HG02973 (cell line): ENCODE measurements at regions not wholly inside any gene's neighbourhood (a gene's known extent, or its start where the extent isn't known, plus 50 kb on each side); places are given as distances from the start of the nearest gene placed in this dataset.

Experiments
- ATAC-seq: cut with Tn5 transposase; IDR thresholded peaks from one replicate; pipeline ENCODE4 v1.9.1; 2021; ENCODE audit warnings: moderate library complexity; ENCODE audit not compliant: unreplicated experiment

DNA sequence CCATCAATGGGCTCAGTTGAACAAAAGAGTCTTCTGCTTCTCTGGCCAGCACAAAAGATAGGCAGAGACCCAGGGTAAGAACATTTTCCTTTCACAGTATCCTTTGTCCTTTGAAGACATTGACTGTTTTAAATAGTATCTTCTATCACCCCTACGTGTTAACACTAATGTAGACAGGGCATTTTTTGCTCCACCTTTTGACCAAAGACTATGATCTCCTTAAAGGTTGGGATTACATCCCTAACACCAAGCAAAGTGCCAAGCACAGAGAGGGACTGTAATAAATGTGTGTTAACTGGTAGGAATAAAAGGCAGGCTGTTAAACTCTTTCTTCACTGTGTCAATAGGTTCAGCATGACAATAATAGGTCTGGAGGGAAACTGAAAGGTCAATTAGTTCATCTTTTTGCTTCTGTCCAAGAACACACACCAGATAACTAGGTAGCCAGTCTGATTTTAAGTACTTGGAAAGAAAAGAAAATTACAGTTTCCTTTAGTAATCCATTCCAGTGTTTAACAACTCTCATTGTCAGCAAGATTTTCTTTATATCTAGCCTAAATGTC lies 63.6 kb upstream of the NOX3 start:
- ATAC-seq, result no peak

DNA sequence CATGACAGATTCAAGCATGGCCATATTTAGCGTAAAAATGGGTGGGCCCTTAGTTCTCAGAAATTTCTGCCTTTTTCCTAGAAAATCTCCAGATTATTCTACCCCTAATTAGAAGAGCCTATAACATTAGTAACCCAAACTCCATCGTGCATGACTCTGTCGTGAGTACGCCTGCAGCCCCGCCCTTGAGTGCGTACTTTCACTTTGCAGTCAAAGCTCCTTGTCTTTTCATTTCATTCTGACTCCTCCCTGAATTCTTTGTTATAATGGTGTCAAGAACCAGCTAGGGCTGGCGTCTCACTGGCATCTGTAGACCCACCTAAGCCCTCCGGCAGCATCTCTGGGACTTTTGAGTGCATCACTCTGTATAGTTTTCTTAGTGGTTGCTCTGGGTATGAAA lies 61.7 kb upstream of the NOX3 start:
- ATAC-seq, result no peak

DNA sequence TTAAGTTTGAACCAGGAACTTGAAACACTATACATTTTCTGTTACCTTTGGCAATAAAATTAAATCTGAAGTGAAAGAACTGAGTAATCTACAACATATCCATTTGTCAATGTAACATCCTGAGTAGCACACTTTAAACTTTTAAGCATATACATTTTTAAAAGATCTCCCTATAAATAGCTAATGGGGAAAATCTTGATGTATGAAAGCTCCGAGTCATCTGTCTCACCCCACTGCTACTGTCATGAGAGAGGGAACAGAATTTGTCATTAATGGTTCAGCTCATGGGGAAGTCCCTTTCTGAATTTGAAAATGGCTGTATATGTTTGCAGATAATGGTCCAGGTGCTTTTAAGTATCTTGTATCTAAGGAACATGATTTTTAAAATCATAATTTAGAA lies 55.2 kb upstream of the NOX3 start:
- no peak for ATAC-seq

DNA sequence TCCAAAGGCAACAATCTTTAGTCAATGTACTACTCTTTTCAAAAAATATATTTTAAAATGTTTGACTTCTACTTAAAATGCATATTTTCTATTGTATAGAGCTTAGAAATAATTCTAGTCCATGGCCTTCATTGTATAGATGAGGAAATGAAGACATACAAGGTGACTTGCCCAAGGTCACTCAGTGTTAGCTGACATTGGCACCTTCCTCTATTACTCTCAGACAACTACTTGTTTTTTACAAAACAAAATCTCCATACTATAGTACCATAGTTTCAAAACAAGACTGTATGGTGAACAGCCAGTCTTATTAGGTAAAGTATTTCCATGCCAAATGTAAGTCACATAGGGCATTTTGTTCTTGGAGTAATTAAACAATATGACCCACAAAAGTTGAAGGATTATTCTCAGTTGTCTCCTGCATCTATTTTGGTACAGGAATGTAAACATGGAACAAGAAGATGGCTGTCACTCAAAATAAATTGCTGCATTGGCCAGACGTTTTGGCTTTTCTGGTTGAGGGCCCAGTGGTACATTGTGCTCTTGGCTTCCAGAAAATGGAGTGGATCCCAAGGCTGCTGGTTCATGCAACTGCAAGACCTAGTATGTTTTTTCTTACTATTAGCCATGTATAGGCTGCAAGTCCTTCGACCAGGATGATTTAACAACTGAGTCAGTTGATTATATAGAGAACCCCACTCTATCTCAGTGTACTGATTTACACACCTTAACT lies 54.3 kb upstream of the NOX3 start:
- ATAC-seq, result no peak

DNA sequence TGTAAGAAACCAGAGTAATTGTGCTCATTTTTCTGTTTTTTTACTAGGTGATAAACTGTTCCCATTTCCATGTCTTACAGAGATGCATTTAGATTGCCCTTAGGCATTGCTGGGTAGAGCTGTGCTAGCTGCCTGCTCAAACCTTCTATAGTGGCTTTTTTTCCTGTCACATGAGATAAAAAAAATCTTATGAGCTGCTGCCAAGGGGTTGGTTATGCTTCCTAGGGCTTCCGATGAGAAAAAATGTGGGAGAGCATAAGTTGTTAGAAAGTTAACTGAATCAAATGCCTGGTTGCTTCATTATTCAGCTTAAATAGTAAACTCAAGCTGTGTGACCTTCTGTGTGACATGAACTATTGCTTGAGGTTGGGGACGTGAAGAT lies 50.0 kb upstream of the NOX3 start:
- ATAC-seq, result no peak
